GM23338 (cell line): ENCODE measurements at regions not wholly inside any gene's neighbourhood (a gene's known extent, or its start where the extent isn't known, plus 50 kb on each side); places are given as distances from the start of the nearest gene placed in this dataset.

Experiments
- ATAC-seq: fragments of 200-7000 bp; cut with Tn5 transposase; 3 replicates; pipeline ENCODE4 v1.9.1; 2020
- DNase-seq: peaks from one replicate; pipeline ENCODE4 v3.0.0-alpha.2; 2015; ENCODE audit warnings: low spot score
- H2AFZ ChIP-seq: fragments of 200-600 bp; sonication (generic); 2 replicates; pipeline ENCODE4 v1.8.0; 2016; ENCODE audit warnings: antibody characterized with exemption, mild to moderate bottlenecking, moderate library complexity
- H3F3A ChIP-seq: fragments of 200-600 bp; sonication (generic); replicated peaks from 2 replicates; pipeline ENCODE4 v1.8.0; 2017; ENCODE audit warnings: antibody characterized with exemption, mixed run types, low read depth
- H3K27ac ChIP-seq: fragments of 200-600 bp; sonication (generic); 2 replicates; pipeline ENCODE4 v1.6.1; 2016; ENCODE audit warnings: low read depth
- H3K27me3 ChIP-seq: fragments of 200-600 bp; sonication (generic); 2 replicates; pipeline ENCODE4 v1.8.0; 2016; ENCODE audit warnings: mild to moderate bottlenecking, mixed run types, moderate library complexity; ENCODE audit not compliant: insufficient read depth
- H3K36me3 ChIP-seq: fragments of 200-600 bp; sonication (generic); 2 replicates; pipeline ENCODE4 v1.8.0; 2016; ENCODE audit warnings: mild to moderate bottlenecking; ENCODE audit not compliant: insufficient read depth
- H3K4me1 ChIP-seq: fragments of 200-600 bp; sonication (generic); 2 replicates; pipeline ENCODE4 v1.8.0; 2016; ENCODE audit warnings: mild to moderate bottlenecking, moderate library complexity; ENCODE audit not compliant: insufficient read depth
- H3K4me2 ChIP-seq: fragments of 200-600 bp; sonication (generic); 2 replicates; pipeline ENCODE4 v1.7.1; 2017; ENCODE audit warnings: mixed run types
- H3K4me3 ChIP-seq: fragments of 200-600 bp; sonication (generic); 2 replicates; pipeline ENCODE4 v1.6.1; 2016; ENCODE audit warnings: mixed run types
- H3K79me2 ChIP-seq: fragments of 200-600 bp; sonication (generic); replicated peaks from 2 replicates; pipeline ENCODE4 v1.8.0; 2017; ENCODE audit warnings: mild to moderate bottlenecking; ENCODE audit not compliant: insufficient read depth
- H3K9me2 ChIP-seq: fragments of 200-600 bp; sonication (generic); 2 replicates; pipeline ENCODE4 v1.8.0; 2017; ENCODE audit not compliant: insufficient read depth
- H4K20me1 ChIP-seq: fragments of 200-600 bp; sonication (generic); replicated peaks from 2 replicates; pipeline ENCODE4 v1.8.0; 2017; ENCODE audit warnings: mild to moderate bottlenecking; ENCODE audit not compliant: insufficient read depth
- H3K27ac Mint-ChIP-seq: 2 replicates; pipeline ENCODE4 v1.8.0; 2020; ENCODE audit warnings: inconsistent platforms, mild to moderate bottlenecking, moderate library complexity, mixed read lengths
- H3K27me3 Mint-ChIP-seq: 3 replicates; pipeline ENCODE4 v1.8.0; 2022; ENCODE audit warnings: low read depth, mild to moderate bottlenecking, moderate library complexity, mixed read lengths, inconsistent platforms; ENCODE audit not compliant: insufficient read depth, poor library complexity
- H3K36me3 Mint-ChIP-seq: 3 replicates; pipeline ENCODE4 v1.8.0; 2021; ENCODE audit warnings: low read depth, mild to moderate bottlenecking, inconsistent platforms, moderate library complexity, mixed read lengths
- H3K4me1 Mint-ChIP-seq: 3 replicates; pipeline ENCODE4 v1.8.0; 2020; ENCODE audit warnings: mild to moderate bottlenecking, inconsistent platforms, mixed read lengths
- H3K4me3 Mint-ChIP-seq: 3 replicates; pipeline ENCODE4 v1.8.0; 2021; ENCODE audit warnings: moderate library complexity, mild to moderate bottlenecking, inconsistent platforms, mixed read lengths
- H3K9me3 Mint-ChIP-seq: 3 replicates; pipeline ENCODE4 v1.8.0; 2020; ENCODE audit warnings: moderate library complexity, mild to moderate bottlenecking, inconsistent platforms, mixed read lengths
- CREB1 ChIP-seq: fragments of 250-450 bp; sonication (Bioruptor Pico); IDR thresholded peaks from 2 replicates; pipeline ENCODE4 v1.5.0; 2020; ENCODE audit warnings: low read depth, mild to moderate bottlenecking, moderate library complexity
- EZH2 ChIP-seq: fragments of 200-600 bp; sonication (generic); IDR thresholded peaks from one replicate; pipeline ENCODE4 v1.8.0; 2017; ENCODE audit warnings: antibody characterized with exemption, mild to moderate bottlenecking, low read depth; ENCODE audit not compliant: unreplicated experiment
- EZH2phosphoT487 ChIP-seq: fragments of 200-600 bp; sonication (generic); IDR thresholded peaks from one replicate; pipeline ENCODE4 v1.8.1; 2018; ENCODE audit warnings: antibody characterized with exemption; ENCODE audit not compliant: unreplicated experiment
- JUNB ChIP-seq: IDR thresholded peaks from one replicate; pipeline ENCODE4 v1.6.1; 2016; ENCODE audit warnings: antibody characterized with exemption; ENCODE audit not compliant: unreplicated experiment
- NANOG ChIP-seq: IDR thresholded peaks from 2 replicates; pipeline ENCODE4 v1.6.1; 2016; ENCODE audit warnings: antibody characterized with exemption, borderline replicate concordance
- STAT1 ChIP-seq: IDR thresholded peaks from one replicate; pipeline ENCODE4 v1.6.1; 2016; ENCODE audit warnings: antibody characterized with exemption; ENCODE audit not compliant: unreplicated experiment
- ZNF114 ChIP-seq: fragments of 250-450 bp; sonication (Bioruptor Pico); IDR thresholded peaks from 2 replicates; pipeline ENCODE4 v1.5.0; 2020; ENCODE audit warnings: mild to moderate bottlenecking, moderate library complexity
- ZNF331 ChIP-seq: fragments of 250-450 bp; sonication (Bioruptor Pico); IDR thresholded peaks from 2 replicates; pipeline ENCODE4 v1.5.0; 2020; ENCODE audit warnings: low read depth, mild to moderate bottlenecking, moderate library complexity
- TF ChIP-seq, protein P1 (sequence below): IDR thresholded peaks from one replicate; pipeline ENCODE4 v1.6.1; 2018; ENCODE audit warnings: antibody characterized with exemption; ENCODE audit not compliant: unreplicated experiment
- TF ChIP-seq, protein P2 (sequence below), 2 experiments: fragments of 200-600 bp in 1 of 2; sonication (generic) in 1 of 2; conservative IDR thresholded peaks; 2 replicates each; pipeline versions ENCODE4 v1.5.1 to v1.6.1; 2016 to 2017; ENCODE audit warnings: antibody characterized with exemption in 2 of 2, low read depth in 2 of 2, mild to moderate bottlenecking in 2 of 2, moderate library complexity in 1 of 2
- TF ChIP-seq, protein P3 (sequence below): IDR thresholded peaks from 2 replicates; pipeline ENCODE4 v1.6.1; 2016; ENCODE audit warnings: antibody characterized with exemption

DNA sequence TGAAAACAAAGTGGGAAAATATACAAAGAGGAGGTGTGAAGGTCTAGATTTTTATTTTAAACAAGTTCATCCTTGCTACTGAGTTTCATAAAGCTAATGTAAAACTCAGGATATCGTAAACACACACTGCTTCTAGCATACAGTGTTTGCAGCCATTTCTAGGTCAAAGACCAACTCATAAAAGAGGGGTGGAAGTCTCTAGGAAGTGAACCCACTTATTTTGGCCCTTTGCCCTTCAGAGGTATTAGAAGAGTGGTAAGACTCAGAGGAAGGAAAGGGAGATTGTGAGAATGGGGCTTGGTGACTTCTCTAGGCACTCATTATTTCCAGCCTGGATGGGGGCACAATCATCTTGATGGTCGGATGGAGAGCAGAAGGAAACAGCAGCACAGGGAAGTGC is 91.2 kb downstream of the TNFSF18 start:
- Mint-ChIP-seq H3K27me3 (no peaks in the 10 kb centered on the region), H3K4me3 (no peak overlapping the region), H3K4me1 (no peaks in the 10 kb centered on the region; the same call in 2 of the 3 replicates), H3K36me3 (no peaks in the 10 kb centered on the region), H3K27ac (no peak overlapping the region), H3K9me3 (no peaks in the 10 kb centered on the region; the same call in 2 of the 3 replicates)
- Histone ChIP-seq H3K9me2 (0 out of 2 replicates have a peak, but pooled peaks cover 6% of the 10 kb centered on the region), H3F3A (no peaks in the 10 kb centered on the region), H3K4me3 (no peak overlapping the region), H3K27me3 (no peaks in the 10 kb centered on the region), H3K27ac (no peak overlapping the region), H4K20me1 (no peaks in the 10 kb centered on the region), H3K79me2 (no peaks in the 10 kb centered on the region), H2AFZ (no peak overlapping the region; the same call in 1 of the 2 replicates), H3K36me3 (no peaks in the 10 kb centered on the region), H3K4me1 (no peaks in the 10 kb centered on the region), H3K4me2 (no peak overlapping the region)
- DNase-seq (no peak), ATAC-seq (no peak)
- TF ChIP-seq, protein P1, sequence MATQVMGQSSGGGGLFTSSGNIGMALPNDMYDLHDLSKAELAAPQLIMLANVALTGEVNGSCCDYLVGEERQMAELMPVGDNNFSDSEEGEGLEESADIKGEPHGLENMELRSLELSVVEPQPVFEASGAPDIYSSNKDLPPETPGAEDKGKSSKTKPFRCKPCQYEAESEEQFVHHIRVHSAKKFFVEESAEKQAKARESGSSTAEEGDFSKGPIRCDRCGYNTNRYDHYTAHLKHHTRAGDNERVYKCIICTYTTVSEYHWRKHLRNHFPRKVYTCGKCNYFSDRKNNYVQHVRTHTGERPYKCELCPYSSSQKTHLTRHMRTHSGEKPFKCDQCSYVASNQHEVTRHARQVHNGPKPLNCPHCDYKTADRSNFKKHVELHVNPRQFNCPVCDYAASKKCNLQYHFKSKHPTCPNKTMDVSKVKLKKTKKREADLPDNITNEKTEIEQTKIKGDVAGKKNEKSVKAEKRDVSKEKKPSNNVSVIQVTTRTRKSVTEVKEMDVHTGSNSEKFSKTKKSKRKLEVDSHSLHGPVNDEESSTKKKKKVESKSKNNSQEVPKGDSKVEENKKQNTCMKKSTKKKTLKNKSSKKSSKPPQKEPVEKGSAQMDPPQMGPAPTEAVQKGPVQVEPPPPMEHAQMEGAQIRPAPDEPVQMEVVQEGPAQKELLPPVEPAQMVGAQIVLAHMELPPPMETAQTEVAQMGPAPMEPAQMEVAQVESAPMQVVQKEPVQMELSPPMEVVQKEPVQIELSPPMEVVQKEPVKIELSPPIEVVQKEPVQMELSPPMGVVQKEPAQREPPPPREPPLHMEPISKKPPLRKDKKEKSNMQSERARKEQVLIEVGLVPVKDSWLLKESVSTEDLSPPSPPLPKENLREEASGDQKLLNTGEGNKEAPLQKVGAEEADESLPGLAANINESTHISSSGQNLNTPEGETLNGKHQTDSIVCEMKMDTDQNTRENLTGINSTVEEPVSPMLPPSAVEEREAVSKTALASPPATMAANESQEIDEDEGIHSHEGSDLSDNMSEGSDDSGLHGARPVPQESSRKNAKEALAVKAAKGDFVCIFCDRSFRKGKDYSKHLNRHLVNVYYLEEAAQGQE = no peak
- TF ChIP-seq ZNF331 (CRISPR knock-in tag) (no peak), NANOG (no peak), ZNF114 (CRISPR knock-in tag) (no peak), CREB1 (CRISPR knock-in tag) (no peak), JUNB (no peak)
- TF ChIP-seq, protein P2, sequence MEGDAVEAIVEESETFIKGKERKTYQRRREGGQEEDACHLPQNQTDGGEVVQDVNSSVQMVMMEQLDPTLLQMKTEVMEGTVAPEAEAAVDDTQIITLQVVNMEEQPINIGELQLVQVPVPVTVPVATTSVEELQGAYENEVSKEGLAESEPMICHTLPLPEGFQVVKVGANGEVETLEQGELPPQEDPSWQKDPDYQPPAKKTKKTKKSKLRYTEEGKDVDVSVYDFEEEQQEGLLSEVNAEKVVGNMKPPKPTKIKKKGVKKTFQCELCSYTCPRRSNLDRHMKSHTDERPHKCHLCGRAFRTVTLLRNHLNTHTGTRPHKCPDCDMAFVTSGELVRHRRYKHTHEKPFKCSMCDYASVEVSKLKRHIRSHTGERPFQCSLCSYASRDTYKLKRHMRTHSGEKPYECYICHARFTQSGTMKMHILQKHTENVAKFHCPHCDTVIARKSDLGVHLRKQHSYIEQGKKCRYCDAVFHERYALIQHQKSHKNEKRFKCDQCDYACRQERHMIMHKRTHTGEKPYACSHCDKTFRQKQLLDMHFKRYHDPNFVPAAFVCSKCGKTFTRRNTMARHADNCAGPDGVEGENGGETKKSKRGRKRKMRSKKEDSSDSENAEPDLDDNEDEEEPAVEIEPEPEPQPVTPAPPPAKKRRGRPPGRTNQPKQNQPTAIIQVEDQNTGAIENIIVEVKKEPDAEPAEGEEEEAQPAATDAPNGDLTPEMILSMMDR (conservative IDR thresholded peaks at IDR 0.05; ENCODE audit: low read depth in 2 of 2) = no peak

DNA sequence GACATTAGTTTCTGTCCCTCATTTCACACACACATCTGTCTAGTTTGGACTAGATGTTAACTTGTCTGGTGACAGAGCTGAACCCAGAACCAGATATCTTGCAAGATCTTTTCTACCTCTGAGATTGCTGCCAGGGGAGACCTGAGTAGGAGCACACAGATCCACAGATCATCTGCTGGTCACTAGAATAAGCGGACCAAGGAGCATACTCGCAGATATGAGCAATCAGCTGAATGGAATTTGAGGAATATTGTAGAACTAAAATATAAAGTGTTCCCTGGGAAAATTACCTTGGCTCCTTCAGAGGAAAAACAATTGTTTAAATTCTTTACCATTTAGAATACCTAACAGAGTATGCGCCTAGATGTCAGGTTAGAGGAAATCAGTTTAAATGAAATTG is 90.7 kb downstream of the TNFSF18 start:
- no peak for ATAC-seq

More for the DNA sequence above, 90.7 kb downstream of the TNFSF18 start:
- Mint-ChIP-seq H3K4me1 (no peaks in the 10 kb centered on the region; the same call in 2 of the 3 replicates), H3K36me3 (no peaks in the 10 kb centered on the region), H3K4me3 (no peak overlapping the region), H3K27ac (no peak overlapping the region), H3K27me3 (no peaks in the 10 kb centered on the region), H3K9me3 (no peaks in the 10 kb centered on the region; the same call in 2 of the 3 replicates)
- TF ChIP-seq EZH2 (no peak), STAT1 (no peak), EZH2phosphoT487 (no peak), CREB1 (CRISPR knock-in tag) (no peak), ZNF331 (CRISPR knock-in tag) (no peak), NANOG (no peak)
- TF ChIP-seq, protein P3, sequence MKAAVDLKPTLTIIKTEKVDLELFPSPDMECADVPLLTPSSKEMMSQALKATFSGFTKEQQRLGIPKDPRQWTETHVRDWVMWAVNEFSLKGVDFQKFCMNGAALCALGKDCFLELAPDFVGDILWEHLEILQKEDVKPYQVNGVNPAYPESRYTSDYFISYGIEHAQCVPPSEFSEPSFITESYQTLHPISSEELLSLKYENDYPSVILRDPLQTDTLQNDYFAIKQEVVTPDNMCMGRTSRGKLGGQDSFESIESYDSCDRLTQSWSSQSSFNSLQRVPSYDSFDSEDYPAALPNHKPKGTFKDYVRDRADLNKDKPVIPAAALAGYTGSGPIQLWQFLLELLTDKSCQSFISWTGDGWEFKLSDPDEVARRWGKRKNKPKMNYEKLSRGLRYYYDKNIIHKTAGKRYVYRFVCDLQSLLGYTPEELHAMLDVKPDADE = no peak
- TF ChIP-seq, protein P1 = no peak
- no peak overlapping the region for H3K27ac ChIP-seq
- no peak for DNase-seq
- no peak overlapping the region; the same call in 1 of the 2 replicates for H2AFZ ChIP-seq
- no peaks in the 10 kb centered on the region for H3F3A ChIP-seq
- no peaks in the 10 kb centered on the region for H3K36me3 ChIP-seq
- H3K79me2 ChIP-seq = no peaks in the 10 kb centered on the region
- H3K9me2 ChIP-seq = 0 out of 2 replicates have a peak, but pooled peaks cover 3% of the 10 kb centered on the region
- H3K4me1 ChIP-seq = no peaks in the 10 kb centered on the region
- no peaks in the 10 kb centered on the region for H3K27me3 ChIP-seq
- H3K4me3 ChIP-seq = no peak overlapping the region
- H3K4me2 ChIP-seq = no peak overlapping the region
- H4K20me1 ChIP-seq = no peaks in the 10 kb centered on the region
